ENCODE measurements at regions not wholly inside any gene's neighbourhood (a gene's known extent, or its start where the extent isn't known, plus 50 kb on each side); places are given as distances from the start of the nearest gene placed in this dataset.

GRCh38 chr16:13708347-13709120 is 211.4 kb upstream of the ERCC4 start:
- BruUV-seq (replicated peaks) = no TSS peak
- H3K79me2 ChIP-seq (ENCODE audit: insufficient read depth, low read length) = no peaks in the 10 kb centered on the region
- H3K36me3 ChIP-seq (replicated peaks in 1 of 2; ENCODE audit: control insufficient read depth in 1 of 2, insufficient read depth in 2 of 2, low read length in 2 of 2) = no peaks in the 10 kb centered on the region
- no peak overlapping the region for H2AFZ ChIP-seq (ENCODE audit: low read length)
- H3K4me2 ChIP-seq (ENCODE audit: low read depth, low read length) = no peak overlapping the region
- in situ Hi-C loops (cut with HindIII; ENCODE audit: extremely low pct_ligation_motif_present, low pct_unique_long_range_greater_than_20kb) (no loop called here), intact Hi-C loops (cut with micrococcal nuclease; ENCODE audit: unreplicated experiment) (no loop called here)
- POLR2A ChIA-PET = no interaction called here
- FAIRE-seq (no peak), ATAC-seq (no peak), DNase-seq (ENCODE audit: low spot score) (no peak)
- no peak overlapping the region for H3K4me3 ChIP-seq (replicated peaks in 1 of 3; ENCODE audit: insufficient read depth in 1 of 3, low read depth in 2 of 3, low read length in 3 of 3)
- H3K27me3 ChIP-seq (ENCODE audit: control insufficient read depth in 1 of 2, insufficient read depth in 2 of 2, low read length in 2 of 2) = peaks cover 0 to 13% of the 10 kb centered on the region in 2 experiments; a peak in 1 of 5 replicates
- CTCF ChIA-PET (ENCODE audit: low intra/inter-chr PET ratio, low total read pairs) = no interaction called here
- no peak overlapping the region for H3K27ac ChIP-seq (ENCODE audit: extremely low read length, insufficient read depth, low read length)
- H3K9ac ChIP-seq (ENCODE audit: insufficient read depth, low read depth, low read length) = no peak overlapping the region
- H3K9me3 ChIP-seq (ENCODE audit: low read length) = no peaks in the 10 kb centered on the region
- WGBS (ENCODE audit: low lambda C conversion rate) = 3% methylated on average over 3 of the region's 3 CpGs
- H3K4me1 ChIP-seq (ENCODE audit: insufficient read depth, low read length) = no peaks in the 10 kb centered on the region
- H4K20me1 ChIP-seq (ENCODE audit: insufficient read depth, low read length) = no peaks in the 10 kb centered on the region
- no peak for TF ChIP-seq ZNF484 (CRISPR knock-in tag; IDR thresholded peaks at IDR 0.05; ENCODE audit: borderline replicate concordance, low read depth)
- TF ChIP-seq DMTF1 (CRISPR knock-in tag; IDR thresholded peaks at IDR 0.05) = no peak
- no peak for TF ChIP-seq NKX3-1 (CRISPR knock-in tag; IDR thresholded peaks at IDR 0.05)
- TF ChIP-seq E2F5 (CRISPR knock-in tag; conservative IDR thresholded peaks at IDR 0.05) = no peak
- TF ChIP-seq ISX (CRISPR knock-in tag; conservative IDR thresholded peaks at IDR 0.05) = no peak
- TF ChIP-seq POLR2AphosphoS5 (IDR thresholded peaks at IDR 0.05; ENCODE audit: low read depth, low read length) = no peak
- no peak for TF ChIP-seq PHF20 (CRISPR knock-in tag; IDR thresholded peaks at IDR 0.05)
- no peak for TF ChIP-seq DRAP1 (CRISPR knock-in tag; IDR thresholded peaks at IDR 0.05)
- no peak for TF ChIP-seq NRL (CRISPR knock-in tag; IDR thresholded peaks at IDR 0.05; ENCODE audit: borderline replicate concordance)
- no peak for TF ChIP-seq ZFP37 (CRISPR knock-in tag; IDR thresholded peaks at IDR 0.05; ENCODE audit: borderline replicate concordance)
- TF ChIP-seq YY1 (IDR thresholded peaks at IDR 0.05; ENCODE audit: insufficient read depth, insufficient replicate concordance, low read depth, low read length) = no peak
- no peak for TF ChIP-seq ATF2 (CRISPR knock-in tag; IDR thresholded peaks at IDR 0.05)
- no peak for TF ChIP-seq KMT2A (CRISPR knock-in tag; IDR thresholded peaks at IDR 0.05)
- TF ChIP-seq ZNF335 (CRISPR knock-in tag; IDR thresholded peaks at IDR 0.05) = no peak
- TF ChIP-seq CREB1 (IDR thresholded peaks at IDR 0.05) = no peak
- no peak for TF ChIP-seq CREB1 (CRISPR knock-in tag; IDR thresholded peaks at IDR 0.05)
- no peak for TF ChIP-seq IRF2 (CRISPR knock-in tag; IDR thresholded peaks at IDR 0.05)
- TF ChIP-seq ZNF275 (CRISPR knock-in tag; IDR thresholded peaks at IDR 0.05; ENCODE audit: borderline replicate concordance) = no peak
- TF ChIP-seq ZNF577 (CRISPR knock-in tag; IDR thresholded peaks at IDR 0.05; ENCODE audit: borderline replicate concordance, low read depth) = no peak
